ENCODE measurements at regions not wholly inside any gene's neighbourhood (a gene's known extent, or its start where the extent isn't known, plus 50 kb on each side); places are given as distances from the start of the nearest gene placed in this dataset.

DNA sequence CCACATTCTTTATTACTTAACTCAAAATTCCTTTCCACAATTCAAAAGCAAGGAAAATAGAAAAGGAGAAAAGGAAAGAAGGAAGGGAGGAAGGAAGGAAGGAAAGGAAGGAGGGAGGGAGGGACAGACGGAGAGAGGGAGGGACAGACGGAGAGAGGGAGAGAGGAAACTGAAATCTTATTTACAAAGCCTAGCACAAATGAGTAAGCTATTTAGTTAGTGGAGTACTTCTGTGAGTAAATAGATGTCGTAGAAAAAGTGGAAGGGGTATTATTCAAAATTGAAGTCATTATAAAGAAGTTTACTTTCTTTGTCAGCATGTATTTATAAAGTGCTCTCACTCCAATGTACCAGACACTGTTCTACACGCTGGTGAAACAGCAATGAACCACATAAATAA, 177.9 kb downstream of the CETN3 start:
- no peak overlapping the region for H3K27ac ChIP-seq (ENCODE audit: low read depth, low read length)
- no peak overlapping the region for H2AFZ ChIP-seq (ENCODE audit: low read length)
- TF ChIP-seq, protein P1, sequence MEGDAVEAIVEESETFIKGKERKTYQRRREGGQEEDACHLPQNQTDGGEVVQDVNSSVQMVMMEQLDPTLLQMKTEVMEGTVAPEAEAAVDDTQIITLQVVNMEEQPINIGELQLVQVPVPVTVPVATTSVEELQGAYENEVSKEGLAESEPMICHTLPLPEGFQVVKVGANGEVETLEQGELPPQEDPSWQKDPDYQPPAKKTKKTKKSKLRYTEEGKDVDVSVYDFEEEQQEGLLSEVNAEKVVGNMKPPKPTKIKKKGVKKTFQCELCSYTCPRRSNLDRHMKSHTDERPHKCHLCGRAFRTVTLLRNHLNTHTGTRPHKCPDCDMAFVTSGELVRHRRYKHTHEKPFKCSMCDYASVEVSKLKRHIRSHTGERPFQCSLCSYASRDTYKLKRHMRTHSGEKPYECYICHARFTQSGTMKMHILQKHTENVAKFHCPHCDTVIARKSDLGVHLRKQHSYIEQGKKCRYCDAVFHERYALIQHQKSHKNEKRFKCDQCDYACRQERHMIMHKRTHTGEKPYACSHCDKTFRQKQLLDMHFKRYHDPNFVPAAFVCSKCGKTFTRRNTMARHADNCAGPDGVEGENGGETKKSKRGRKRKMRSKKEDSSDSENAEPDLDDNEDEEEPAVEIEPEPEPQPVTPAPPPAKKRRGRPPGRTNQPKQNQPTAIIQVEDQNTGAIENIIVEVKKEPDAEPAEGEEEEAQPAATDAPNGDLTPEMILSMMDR (IDR thresholded peaks at IDR 0.05; ENCODE audit: control extremely low read depth in 1 of 3, insufficient read depth in 1 of 3, low read depth in 1 of 3, low read length in 3 of 3), result no peak
- no peak for TF ChIP-seq SRF (IDR thresholded peaks at IDR 0.05; ENCODE audit: low read depth, low read length)
- TF ChIP-seq SP1 (IDR thresholded peaks at IDR 0.05; ENCODE audit: low read depth, low read length), result no peak
- no peak for TF ChIP-seq CREB1 (IDR thresholded peaks at IDR 0.05)
- no peak for TF ChIP-seq ZNF274 (IDR thresholded peaks at IDR 0.05; ENCODE audit: borderline replicate concordance, extremely low read depth, low read length)
- TF ChIP-seq RNF2 (IDR thresholded peaks at IDR 0.05; ENCODE audit: borderline replicate concordance, low read depth, low read length, missing control alignments, poor library complexity, severe bottlenecking), result no peak
- no peak overlapping the region for H4K8ac ChIP-seq (ENCODE audit: extremely low read depth, insufficient read depth, low read length)
- no peak overlapping the region for H3K4ac ChIP-seq (replicated peaks; ENCODE audit: insufficient read length, low read depth, low read length)
- no peak overlapping the region for H2BK12ac ChIP-seq (ENCODE audit: low read depth, low read length)
- no peak overlapping the region for H2BK120ac ChIP-seq (replicated peaks; ENCODE audit: low read depth, low read length)
- WGBS, 2 experiments (ENCODE audit: extremely low coverage in 1 of 2, insufficient coverage in 1 of 2, insufficient read length in 1 of 2, insufficient replicate concordance in 2 of 2, low coverage in 1 of 2, low lambda C conversion rate in 2 of 2, missing lambda C conversion rate in 1 of 2), result 90% methylated on average over 4 of the region's 4 CpGs; no CpG with 5 or more reads in 1 of the 2 experiments
- FAIRE-seq (no peak), DNase-seq (ENCODE audit: low read depth in 1 of 2, low spot score in 2 of 2) (no peak)
- H3K23ac ChIP-seq (ENCODE audit: insufficient read length), result no peak overlapping the region
- H3K18ac ChIP-seq (ENCODE audit: extremely low read depth, low read length), result no peak overlapping the region
- H3K14ac ChIP-seq (ENCODE audit: insufficient read length), result no peak overlapping the region
- CTCF ChIA-PET (ENCODE audit: partially characterized antibody), result interaction anchor here (1.2 kb wide), 1 partner anchor 40 kb away, joined by 4 read pairs; no protein-coding TSS in a partner anchor
- no peaks in the 10 kb centered on the region for H3K9me3 ChIP-seq (ENCODE audit: insufficient read depth in 2 of 2, low read depth in 1 of 2, low read length in 1 of 2)
- H4K20me1 ChIP-seq (replicated peaks in 1 of 2; ENCODE audit: control insufficient read depth in 1 of 2, insufficient read depth in 2 of 2, low read length in 2 of 2), result no peaks in the 10 kb centered on the region
- no peaks in the 10 kb centered on the region for H3K79me2 ChIP-seq (ENCODE audit: control insufficient read depth in 1 of 2, insufficient read depth in 2 of 2, low read length in 2 of 2)
- no peak overlapping the region for H2BK5ac ChIP-seq (ENCODE audit: low read depth, low read length)
- H3K23me2 ChIP-seq (ENCODE audit: low read depth, low read length), result no peaks in the 10 kb centered on the region
- no peak overlapping the region for H3K4me2 ChIP-seq (ENCODE audit: insufficient read depth in 1 of 2, low read depth in 2 of 2, low read length in 2 of 2)
- H2BK15ac ChIP-seq (ENCODE audit: low read length), result no peak overlapping the region
- no peaks in the 10 kb centered on the region for H3K27me3 ChIP-seq (replicated peaks in 1 of 4; ENCODE audit: control insufficient read depth in 3 of 4, extremely low read depth in 1 of 4, insufficient read depth in 3 of 4, low read length in 3 of 4)
- no peaks in the 10 kb centered on the region for H3K36me3 ChIP-seq (ENCODE audit: control insufficient read depth in 2 of 4, insufficient read depth in 4 of 4, low read length in 3 of 4)
- no peak overlapping the region for H3K56ac ChIP-seq (replicated peaks; ENCODE audit: insufficient read length, low read depth, low read length)
- no peaks in the 10 kb centered on the region for H3K4me1 ChIP-seq (replicated peaks in 1 of 4; ENCODE audit: control insufficient read depth in 3 of 4, insufficient read depth in 4 of 4, low read length in 3 of 4)
- no peak overlapping the region for H4K91ac ChIP-seq (replicated peaks; ENCODE audit: insufficient read length, low read length)
- no peaks in the 10 kb centered on the region for H3K79me1 ChIP-seq (ENCODE audit: low read depth, low read length)
- H3K9ac ChIP-seq (replicated peaks in 1 of 4; ENCODE audit: extremely low read depth in 1 of 4, low read depth in 3 of 4, low read length in 3 of 4), result no peak overlapping the region
- no peak overlapping the region for H3K4me3 ChIP-seq (ENCODE audit: extremely low read depth in 1 of 4, insufficient read depth in 2 of 4, low read depth in 3 of 4, low read length in 4 of 4)
- POLR2A ChIA-PET (ENCODE audit: partially characterized antibody), result no interaction called here
- H2BK20ac ChIP-seq (ENCODE audit: low read length), result no peak overlapping the region
- H4K5ac ChIP-seq (ENCODE audit: insufficient read length, low read depth, low read length), result no peak overlapping the region
- H2AK5ac ChIP-seq (ENCODE audit: low read depth, low read length), result no peak overlapping the region
